ENCODE measurements at regions not wholly inside any gene's neighbourhood (a gene's known extent, or its start where the extent isn't known, plus 50 kb on each side); places are given as distances from the start of the nearest gene placed in this dataset.
A peak's percentile ranks its signal among the peaks of the same experiment; 100 is the strongest.

GRCh38 chr22:23514322-23515038 is 65.6 kb downstream of the IGLL1 start:
- Histone ChIP-seq H3K4me3 (no peak overlapping the region), H3K27me3 (no peaks in the 10 kb centered on the region), H3K4me1 (no peaks in the 10 kb centered on the region), H3K27ac (peak overlapping the region in 1 of 12 donors; percentile 78), H3K36me3 (no peaks in the 10 kb centered on the region), H3K9me3 (no peaks in the 10 kb centered on the region)
- TF ChIP-seq POLR2A (IDR thresholded peaks at IDR 0.05) (no peak), CTCF (IDR thresholded peaks at IDR 0.05) (no peak)
- 79 to 90% (median 87%) methylated on average over 15 of the region's 15 CpGs for WGBS, 4 donors
- ATAC-seq = no peak
- peak in 1 of 5 donors; percentile 8 for DNase-seq
- intact Hi-C loops (cut with DNase I) = no loop called here

- no peak for ATAC-seq
- peak overlapping the region in 1 of 12 donors; percentile 78 for H3K27ac ChIP-seq
- intact Hi-C loops (cut with DNase I) = no loop called here
Measured at GRCh38 chr22:23513705-23514104, 66.4 kb downstream of the IGLL1 start.

GRCh38 chr22:23513133-23513532 is 67.0 kb downstream of the IGLL1 start:
- Histone ChIP-seq H3K4me1 (no peaks in the 10 kb centered on the region), H3K9me3 (no peaks in the 10 kb centered on the region), H3K27ac (peak overlapping the region in 1 of 12 donors; percentile 78), H3K27me3 (no peaks in the 10 kb centered on the region), H3K4me3 (no peak overlapping the region), H3K36me3 (no peaks in the 10 kb centered on the region)
- WGBS, 4 donors = 86 to 92% (median 90%) methylated on average over 13 to 15 of the region's 15 CpGs
- TF ChIP-seq POLR2A (IDR thresholded peaks at IDR 0.05) (no peak), CTCF (IDR thresholded peaks at IDR 0.05) (no peak)
- DNase-seq (no peak), ATAC-seq (no peak)
- intact Hi-C loops (cut with DNase I) = no loop called here

More at GRCh38 chr22:23513705-23514104, 66.4 kb downstream of the IGLL1 start:
- Histone ChIP-seq H3K27me3 (no peaks in the 10 kb centered on the region), H3K4me1 (no peaks in the 10 kb centered on the region), H3K36me3 (no peaks in the 10 kb centered on the region), H3K9me3 (no peaks in the 10 kb centered on the region), H3K4me3 (no peak overlapping the region)
- 88 to 96% (median 93%) methylated on average over 7 of the region's 7 CpGs for WGBS, 4 donors
- no peak for TF ChIP-seq POLR2A (IDR thresholded peaks at IDR 0.05)
- TF ChIP-seq CTCF (IDR thresholded peaks at IDR 0.05) = no peak
- DNase-seq = no peak

- Histone ChIP-seq H3K9me3 (no peaks in the 10 kb centered on the region), H3K36me3 (no peaks in the 10 kb centered on the region), H3K27ac (peak overlapping the region in 1 of 12 donors; percentile 78), H3K27me3 (no peaks in the 10 kb centered on the region), H3K4me1 (no peaks in the 10 kb centered on the region), H3K4me3 (no peak overlapping the region)
- DNase-seq (no peak), ATAC-seq (peak in 1 of 4 donors; percentile 38)
- WGBS, 4 donors = 81 to 92% (median 85%) methylated on average over 4 to 5 of the region's 5 CpGs
- intact Hi-C loops (cut with DNase I) = no loop called here
- no peak for TF ChIP-seq POLR2A (IDR thresholded peaks at IDR 0.05)
- no peak for TF ChIP-seq CTCF (IDR thresholded peaks at IDR 0.05)
Measured at GRCh38 chr22:23512721-23513120, 67.4 kb downstream of the IGLL1 start.

Data from heart left ventricle (tissue), 16 donors.